HT1080 (cell line): ENCODE measurements at regions not wholly inside any gene's neighbourhood (a gene's known extent, or its start where the extent isn't known, plus 50 kb on each side); places are given as distances from the start of the nearest gene placed in this dataset.
A peak's percentile ranks its signal among the peaks of the same experiment; 100 is the strongest.
"Not testable (repeated sequence)": the region's sequence is repeated elsewhere in the genome, so short reads cannot be mapped to it uniquely, and the experiment has no call there.

ENCODE experiments used
- DNase-seq: peaks from one replicate; pipeline ENCODE4 v3.0.0-alpha.2; 2015; ENCODE audit warnings: low read depth

- DNase-seq, result no peak
Measured at GRCh38 chr12:22808860-22809259, 183.9 kb downstream of the ETNK1 start.

- no peak for DNase-seq
Measured at GRCh38 chr12:22810036-22810435, 185.1 kb downstream of the ETNK1 start.

- peak; percentile 17 for DNase-seq
Measured at GRCh38 chr12:22812531-22812930, 187.6 kb downstream of the ETNK1 start.

GRCh38 chr12:22821985-22822384 lies 197.0 kb downstream of the ETNK1 start:
- DNase-seq, result peak; percentile 47

GRCh38 chr12:22826026-22826425 lies 201.1 kb downstream of the ETNK1 start:
- DNase-seq, result no peak

GRCh38 chr12:22826446-22826981 lies 201.5 kb downstream of the ETNK1 start:
- DNase-seq, result not testable (repeated sequence)

GRCh38 chr12:22828066-22828465 lies 203.1 kb downstream of the ETNK1 start:
- DNase-seq, result no peak

- no peak for DNase-seq
Measured at GRCh38 chr12:22835431-22835830, 210.5 kb downstream of the ETNK1 start.

- DNase-seq, result no peak
Measured at GRCh38 chr12:22850185-22850584, 225.2 kb downstream of the ETNK1 start.

- DNase-seq, result no peak
Measured at GRCh38 chr12:22851532-22851931, 226.6 kb downstream of the ETNK1 start.

GRCh38 chr12:22855456-22855855 lies 230.5 kb downstream of the ETNK1 start:
- DNase-seq, result no peak

GRCh38 chr12:22856178-22856577 lies 231.2 kb downstream of the ETNK1 start:
- DNase-seq, result peak; percentile 11

GRCh38 chr12:22858849-22859570 lies 234.0 kb downstream of the ETNK1 start:
- DNase-seq, result peak; percentile 46

- DNase-seq, result no peak
Measured at GRCh38 chr12:22860926-22861325, 236.0 kb downstream of the ETNK1 start.

GRCh38 chr12:22865822-22866221 lies 240.9 kb downstream of the ETNK1 start:
- no peak for DNase-seq

GRCh38 chr12:22866406-22866805 lies 241.4 kb downstream of the ETNK1 start:
- DNase-seq, result no peak

GRCh38 chr12:22874151-22874550 lies 249.2 kb downstream of the ETNK1 start:
- DNase-seq, result no peak

- no peak for DNase-seq
Measured at GRCh38 chr12:22876262-22876661, 251.3 kb downstream of the ETNK1 start.

GRCh38 chr12:22879203-22879602 lies 254.2 kb downstream of the ETNK1 start:
- no peak for DNase-seq

GRCh38 chr12:22880331-22880730 lies 255.4 kb downstream of the ETNK1 start:
- no peak for DNase-seq

GRCh38 chr12:22880807-22881206 lies 255.8 kb downstream of the ETNK1 start:
- no peak for DNase-seq

GRCh38 chr12:22881878-22882385 lies 257.0 kb downstream of the ETNK1 start:
- no peak for DNase-seq

- DNase-seq, result no peak
Measured at GRCh38 chr12:22882559-22882958, 257.6 kb downstream of the ETNK1 start.
